BLaER1 treated with 17β-estradiol and CSF1 and Interleukin-3, amounts not matched to agents 10 nM and 100 nM (cell line): ENCODE measurements at regions not wholly inside any gene's neighbourhood (a gene's known extent, or its start where the extent isn't known, plus 50 kb on each side); places are given as distances from the start of the nearest gene placed in this dataset.

Experiments
- H3K27ac ChIP-seq, 11 experiments: shearing (Covaris generic); formaldehyde crosslinking; 2 replicates each; pipeline ENCODE4 v1.8.1; 2022
- H3K27me3 ChIP-seq, 11 experiments: shearing (Covaris generic); formaldehyde crosslinking; 2 replicates each; pipeline ENCODE4 v1.8.1; 2022
- H3K36me3 ChIP-seq, 11 experiments: shearing (Covaris generic); formaldehyde crosslinking; 2 replicates each; pipeline ENCODE4 v1.8.1; 2022
- H3K4me1 ChIP-seq, 10 experiments: shearing (Covaris generic); formaldehyde crosslinking; 2 replicates each; pipeline ENCODE4 v1.8.1; 2022
- H3K4me2 ChIP-seq, 11 experiments: shearing (Covaris generic); formaldehyde crosslinking; 2 replicates each; pipeline ENCODE4 v1.8.1; 2022
- H3K4me3 ChIP-seq, 10 experiments: shearing (Covaris generic); formaldehyde crosslinking; 2 replicates each; pipeline ENCODE4 v1.8.1; 2022
- H3K9ac ChIP-seq, 11 experiments: shearing (Covaris generic); formaldehyde crosslinking; 2 replicates each; pipeline ENCODE4 v1.8.1; 2022
- H3K9me3 ChIP-seq, 11 experiments: shearing (Covaris generic); formaldehyde crosslinking; replicated peaks in 1 of 11; 2 replicates each; pipeline ENCODE4 v1.8.1; 2022
- H4K20me1 ChIP-seq, 11 experiments: shearing (Covaris generic); formaldehyde crosslinking; 2 replicates each; pipeline ENCODE4 v1.8.1; 2022
- Cebpa-rat ChIP-seq, 11 experiments: shearing (Covaris generic); IDR thresholded peaks; 2 replicates each; pipeline ENCODE4 v1.8.1; 2022

DNA sequence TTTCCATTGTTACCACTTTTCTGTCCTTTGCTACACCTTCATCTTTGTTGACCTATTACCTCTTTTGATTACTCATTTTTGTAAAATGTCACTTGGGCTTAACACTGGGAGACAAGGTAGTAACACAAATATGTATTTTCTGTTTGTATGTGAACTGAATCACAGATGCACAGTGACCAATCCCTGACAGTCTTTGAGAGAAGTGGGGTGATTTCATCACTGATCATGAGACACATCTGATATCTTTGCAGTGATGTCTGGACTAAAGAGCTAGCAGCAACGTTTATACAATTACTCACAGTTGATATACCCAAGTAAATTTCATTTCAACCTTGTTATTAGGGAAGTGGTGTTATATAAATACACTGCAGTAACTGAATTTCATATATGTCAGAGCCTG is 1397.4 kb upstream of the SPRY2 start:
- Histone ChIP-seq H3K36me3 (no peaks in the 10 kb centered on the region), H3K4me2 (no peak overlapping the region), H3K4me1 (no peaks in the 10 kb centered on the region), H3K9me3 (no peaks in the 10 kb centered on the region), H4K20me1 (no peaks in the 10 kb centered on the region), H3K9ac (no peak overlapping the region), H3K27ac (no peak overlapping the region), H3K4me3 (no peak overlapping the region), H3K27me3 (no peaks in the 10 kb centered on the region)
- no peak for TF ChIP-seq Cebpa-rat (IDR thresholded peaks at IDR 0.05)

DNA sequence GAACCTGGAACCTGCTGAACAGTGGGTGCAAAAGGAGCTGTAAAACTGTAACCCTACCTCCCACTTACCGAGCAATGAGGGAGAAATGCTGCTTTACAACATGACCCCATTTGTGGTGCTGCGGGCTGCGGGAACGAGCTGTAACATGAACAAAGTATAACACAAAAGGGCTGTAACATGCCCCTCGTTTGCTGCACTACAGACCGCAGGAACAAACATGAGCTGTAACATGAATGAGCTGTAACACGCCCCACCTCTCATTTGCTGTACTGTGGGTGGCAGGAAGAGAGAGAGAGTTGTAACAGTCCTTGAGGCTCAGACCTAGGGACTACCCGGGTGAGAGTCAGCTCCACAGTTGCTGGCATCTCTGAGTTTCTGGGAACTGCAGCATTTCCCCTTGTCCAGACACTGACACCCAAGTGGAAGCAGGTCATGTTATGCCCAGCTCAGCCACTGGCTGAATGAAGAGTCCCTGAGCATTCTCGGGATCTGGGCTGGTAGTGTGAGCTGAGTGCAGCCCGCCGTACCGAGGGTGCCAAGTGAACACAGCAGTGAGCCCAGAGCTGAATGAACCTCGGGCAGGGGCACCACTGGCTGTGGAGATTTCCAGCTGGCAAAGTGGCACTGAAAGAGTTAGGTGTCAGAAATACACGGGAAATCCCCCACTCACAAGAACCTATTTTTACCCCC is 1385.3 kb upstream of the SPRY2 start:
- peaks cover 0 to 5% (median 0%) of the 10 kb centered on the region in 11 experiments; a peak in 2 of 22 replicates for H3K9me3 ChIP-seq
- no peaks in the 10 kb centered on the region for H4K20me1 ChIP-seq
- H3K36me3 ChIP-seq: no peaks in the 10 kb centered on the region
- no peaks in the 10 kb centered on the region for H3K27me3 ChIP-seq
- no peak overlapping the region for H3K4me2 ChIP-seq
- no peak for TF ChIP-seq Cebpa-rat (IDR thresholded peaks at IDR 0.05)
- H3K27ac ChIP-seq: no peak overlapping the region
- no peaks in the 10 kb centered on the region for H3K4me1 ChIP-seq
- no peak overlapping the region for H3K4me3 ChIP-seq
- H3K9ac ChIP-seq: no peak overlapping the region

DNA sequence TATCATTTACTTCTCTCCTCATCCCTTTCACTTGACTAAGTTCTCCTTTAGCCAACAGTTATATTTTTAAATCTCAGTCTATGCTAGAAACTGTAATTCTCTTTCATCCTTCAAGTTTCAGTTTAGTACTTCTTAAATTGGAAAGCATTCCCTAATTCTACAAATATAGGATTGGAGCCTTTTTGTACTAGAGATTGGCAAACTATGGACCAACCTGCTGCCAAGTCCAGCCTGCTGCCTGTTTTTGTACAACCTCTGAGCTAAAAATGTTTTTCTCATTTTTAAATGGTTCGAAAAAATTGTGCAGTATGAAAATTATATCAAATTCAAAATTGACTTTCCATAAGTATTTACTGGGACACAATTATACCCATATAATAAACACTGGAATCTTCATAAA is 1381.5 kb upstream of the SPRY2 start:
- Histone ChIP-seq H3K27me3 (no peaks in the 10 kb centered on the region), H3K36me3 (no peaks in the 10 kb centered on the region), H3K9me3 (peaks cover 0 to 5% (median 0%) of the 10 kb centered on the region in 11 experiments; a peak in 2 of 22 replicates), H4K20me1 (no peaks in the 10 kb centered on the region), H3K4me1 (no peaks in the 10 kb centered on the region), H3K27ac (no peak overlapping the region), H3K4me3 (no peak overlapping the region), H3K9ac (no peak overlapping the region), H3K4me2 (no peak overlapping the region)
- TF ChIP-seq Cebpa-rat (IDR thresholded peaks at IDR 0.05): no peak

DNA sequence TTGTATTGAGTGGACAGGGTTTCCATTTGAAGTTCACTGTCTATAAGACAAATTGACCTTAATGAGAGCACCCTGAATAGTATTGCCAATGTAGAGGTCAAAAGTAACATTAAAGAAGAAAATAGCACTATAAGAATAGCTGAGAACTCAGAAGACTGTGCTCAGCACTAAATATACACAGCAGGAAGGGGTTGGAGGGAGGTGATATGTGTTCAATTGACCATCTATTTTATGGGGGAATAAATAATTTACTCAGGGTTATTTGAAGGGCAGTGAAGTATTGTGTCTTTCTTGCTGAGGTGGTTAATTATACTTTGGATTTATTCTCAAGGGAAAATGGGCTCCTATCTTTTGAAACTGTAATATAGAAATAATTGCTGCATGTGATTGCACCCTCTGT is 1380.5 kb upstream of the SPRY2 start:
- no peak overlapping the region for H3K4me3 ChIP-seq
- no peak overlapping the region for H3K9ac ChIP-seq
- no peaks in the 10 kb centered on the region for H3K4me1 ChIP-seq
- peaks cover 0 to 5% (median 0%) of the 10 kb centered on the region in 11 experiments; a peak in 2 of 22 replicates for H3K9me3 ChIP-seq
- no peaks in the 10 kb centered on the region for H3K36me3 ChIP-seq
- H3K27ac ChIP-seq: no peak overlapping the region
- no peaks in the 10 kb centered on the region for H4K20me1 ChIP-seq
- no peaks in the 10 kb centered on the region for H3K27me3 ChIP-seq
- no peak overlapping the region for H3K4me2 ChIP-seq
- no peak for TF ChIP-seq Cebpa-rat (IDR thresholded peaks at IDR 0.05)

DNA sequence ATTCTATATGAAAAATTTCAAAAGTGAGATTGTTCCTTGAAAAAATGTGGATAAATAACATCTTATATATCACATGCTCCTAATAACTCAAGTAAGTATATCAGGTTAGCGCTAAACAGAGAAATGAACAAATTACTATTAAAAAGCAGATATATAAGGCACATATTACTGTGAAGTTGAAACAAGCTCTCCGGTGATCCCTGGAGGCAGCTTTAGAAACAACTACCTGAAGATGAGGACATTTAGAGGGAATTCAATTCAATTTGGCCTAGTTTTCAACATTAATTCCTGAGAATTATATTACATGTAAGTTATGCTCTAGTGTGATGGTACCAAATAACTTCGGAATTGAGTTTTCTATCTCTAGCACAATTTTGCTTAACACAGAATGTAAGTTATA is 1373.6 kb upstream of the SPRY2 start:
- Histone ChIP-seq H3K27ac (no peak overlapping the region), H4K20me1 (no peaks in the 10 kb centered on the region), H3K36me3 (no peaks in the 10 kb centered on the region), H3K4me3 (no peak overlapping the region), H3K4me1 (no peaks in the 10 kb centered on the region), H3K4me2 (no peak overlapping the region), H3K9me3 (no peaks in the 10 kb centered on the region), H3K9ac (no peak overlapping the region), H3K27me3 (no peaks in the 10 kb centered on the region)
- TF ChIP-seq Cebpa-rat (IDR thresholded peaks at IDR 0.05): no peak

- Histone ChIP-seq H3K36me3 (no peaks in the 10 kb centered on the region), H3K9ac (no peak overlapping the region), H3K27ac (no peak overlapping the region), H3K9me3 (no peaks in the 10 kb centered on the region), H3K27me3 (no peaks in the 10 kb centered on the region), H3K4me2 (no peak overlapping the region), H3K4me3 (no peak overlapping the region), H3K4me1 (no peaks in the 10 kb centered on the region), H4K20me1 (no peaks in the 10 kb centered on the region)
- no peak for TF ChIP-seq Cebpa-rat (IDR thresholded peaks at IDR 0.05)
Observed at GRCh38 chr13:81713201-81713600, 1372.3 kb upstream of the SPRY2 start.

DNA sequence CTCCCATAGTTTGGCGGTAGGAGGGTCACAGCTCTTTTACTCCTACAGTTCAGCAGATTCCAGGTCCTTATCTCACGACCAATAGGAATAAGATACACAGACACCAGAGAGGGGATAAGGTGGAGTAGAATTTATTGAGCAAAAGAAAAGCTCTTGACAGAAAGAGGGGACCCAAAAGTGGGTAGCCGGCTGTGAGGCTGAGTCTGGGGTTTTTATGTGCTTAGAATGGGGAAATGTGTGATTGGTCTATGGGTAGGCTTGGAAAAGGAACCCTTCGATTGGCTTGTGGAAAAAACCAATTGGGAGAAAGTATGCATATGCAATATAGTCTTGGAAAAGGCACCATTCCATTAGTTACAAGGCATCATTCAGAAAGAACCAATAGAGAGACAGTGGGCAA is 1356.9 kb upstream of the SPRY2 start:
- TF ChIP-seq Cebpa-rat (IDR thresholded peaks at IDR 0.05): no peak
- H3K4me2 ChIP-seq: no peak overlapping the region
- H3K27ac ChIP-seq: no peak overlapping the region
- peaks cover 13 to 26% (median 21%) of the 10 kb centered on the region in 11 experiments for H3K9me3 ChIP-seq
- H3K9ac ChIP-seq: no peak overlapping the region
- no peaks in the 10 kb centered on the region for H4K20me1 ChIP-seq
- H3K27me3 ChIP-seq: no peaks in the 10 kb centered on the region
- H3K4me1 ChIP-seq: no peaks in the 10 kb centered on the region
- no peaks in the 10 kb centered on the region for H3K36me3 ChIP-seq
- H3K4me3 ChIP-seq: no peak overlapping the region

DNA sequence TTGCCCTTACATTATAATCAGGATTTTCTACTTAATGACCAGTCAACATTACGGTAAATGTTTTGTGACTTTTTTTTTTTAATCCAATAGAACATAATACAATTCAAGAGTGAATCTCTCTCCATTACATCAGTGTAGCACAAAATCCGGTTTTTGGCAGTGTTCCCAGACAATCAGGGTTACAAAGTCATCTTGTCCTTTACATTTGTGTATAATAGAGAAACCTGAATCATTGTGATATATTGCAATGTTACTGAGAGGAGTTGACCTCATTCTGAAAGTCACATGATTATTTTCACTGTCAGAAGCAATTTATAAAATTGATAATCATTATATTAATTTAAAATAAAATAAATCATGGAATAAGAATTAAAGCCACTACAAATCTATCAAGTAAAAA is 1346.0 kb upstream of the SPRY2 start:
- Histone ChIP-seq H3K4me3 (no peak overlapping the region), H3K9ac (no peak overlapping the region)
- TF ChIP-seq Cebpa-rat (IDR thresholded peaks at IDR 0.05): no peak

GRCh38 chr13:81683521-81683920 is 1342.6 kb upstream of the SPRY2 start:
- no peaks in the 10 kb centered on the region for H4K20me1 ChIP-seq
- H3K27ac ChIP-seq: no peak overlapping the region
- H3K27me3 ChIP-seq: no peaks in the 10 kb centered on the region
- no peak overlapping the region for H3K4me3 ChIP-seq
- TF ChIP-seq Cebpa-rat (IDR thresholded peaks at IDR 0.05): no peak
- H3K9me3 ChIP-seq: 0 out of 22 replicates have a peak, but pooled peaks cover 0 to 3% (median 0%) of the 10 kb centered on the region in 11 experiments
- no peak overlapping the region for H3K4me2 ChIP-seq
- no peaks in the 10 kb centered on the region for H3K36me3 ChIP-seq
- no peak overlapping the region for H3K9ac ChIP-seq
- H3K4me1 ChIP-seq: no peaks in the 10 kb centered on the region

More for the DNA sequence above, 1346.0 kb upstream of the SPRY2 start:
- Histone ChIP-seq H3K9me3 (peaks cover 0 to 3% (median 0%) of the 10 kb centered on the region in 11 experiments; a peak in 3 of 22 replicates), H3K4me2 (no peak overlapping the region), H3K27ac (no peak overlapping the region), H3K4me1 (no peaks in the 10 kb centered on the region), H3K36me3 (no peaks in the 10 kb centered on the region), H3K27me3 (no peaks in the 10 kb centered on the region), H4K20me1 (no peaks in the 10 kb centered on the region)

- Histone ChIP-seq H3K4me2 (no peak overlapping the region), H4K20me1 (no peaks in the 10 kb centered on the region)
- TF ChIP-seq Cebpa-rat (IDR thresholded peaks at IDR 0.05): no peak
Observed at GRCh38 chr13:81682081-81682630, 1341.2 kb upstream of the SPRY2 start.

More at GRCh38 chr13:81682081-81682630, 1341.2 kb upstream of the SPRY2 start:
- Histone ChIP-seq H3K36me3 (no peaks in the 10 kb centered on the region), H3K4me1 (no peaks in the 10 kb centered on the region), H3K27ac (no peak overlapping the region), H3K9me3 (peaks cover 0 to 17% (median 9%) of the 10 kb centered on the region in 11 experiments; a peak in 17 of 22 replicates), H3K4me3 (no peak overlapping the region), H3K27me3 (no peaks in the 10 kb centered on the region), H3K9ac (no peak overlapping the region)
